GM19324 (cell line): ENCODE measurements at regions not wholly inside any gene's neighbourhood (a gene's known extent, or its start where the extent isn't known, plus 50 kb on each side); places are given as distances from the start of the nearest gene placed in this dataset.

Experiments used
- ATAC-seq: cut with Tn5 transposase; IDR thresholded peaks from one replicate; pipeline ENCODE4 v1.9.1; 2021; ENCODE audit warnings: mild to moderate bottlenecking, moderate library complexity; ENCODE audit not compliant: unreplicated experiment, low FRiP score

DNA sequence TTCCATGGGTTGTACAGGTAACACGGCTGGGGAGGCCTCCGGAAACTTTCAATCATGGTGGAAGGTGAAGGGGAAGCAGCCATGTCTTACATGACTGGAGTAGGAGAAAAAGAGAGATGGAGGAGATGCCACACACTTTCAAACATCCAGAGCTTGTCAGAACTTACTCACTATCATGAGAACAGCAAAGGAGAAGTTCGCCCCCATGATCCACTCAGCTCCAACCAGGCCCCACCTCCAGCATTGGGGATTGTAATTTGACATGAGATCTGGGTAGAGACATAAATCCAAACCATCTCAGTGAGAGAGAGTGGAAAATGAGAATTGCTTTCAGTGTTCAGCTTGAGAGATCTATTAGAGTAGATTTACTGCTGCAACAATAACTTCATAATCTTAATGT lies 210.9 kb downstream of the NDFIP2 start:
- ATAC-seq, result no peak

GRCh38 chr13:79688741-79689140 lies 207.8 kb downstream of the NDFIP2 start:
- ATAC-seq, result no peak

DNA sequence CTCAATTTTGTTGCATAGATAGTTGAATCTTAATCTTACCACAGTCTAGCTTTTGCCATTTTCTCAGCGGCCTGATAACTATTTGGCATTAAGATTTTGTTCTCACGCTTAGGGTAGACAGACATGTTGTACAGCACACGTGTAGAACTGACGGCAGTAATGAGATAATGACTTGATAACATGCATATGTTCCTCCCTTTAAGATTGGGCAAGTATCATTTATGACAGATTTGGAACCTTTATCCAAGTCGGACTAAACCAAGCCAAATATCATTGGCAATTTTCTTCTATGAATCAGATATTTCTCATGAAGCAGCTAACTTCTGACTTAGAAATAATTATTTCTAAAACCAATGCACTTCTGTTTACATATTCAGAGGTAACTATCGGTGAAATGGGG lies 205.5 kb downstream of the NDFIP2 start:
- ATAC-seq, result no peak

DNA sequence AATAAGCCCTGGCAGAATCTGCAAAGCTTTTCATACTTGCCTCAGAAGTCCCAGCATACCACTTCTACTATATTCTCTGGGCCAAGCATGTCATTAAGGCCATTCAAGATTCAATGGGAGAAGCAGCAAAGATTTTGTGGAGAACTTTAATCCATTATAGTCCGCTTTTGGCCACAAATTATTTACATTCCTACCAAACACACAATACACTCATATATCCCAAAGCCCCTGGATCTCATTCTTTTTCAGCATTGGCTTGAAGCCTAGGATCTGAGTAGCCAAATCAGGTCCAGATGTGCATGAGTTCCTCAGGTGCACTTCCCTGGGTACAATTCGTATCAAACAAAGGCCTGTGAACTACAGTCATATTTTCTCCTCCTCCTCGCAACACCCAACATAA lies 203.4 kb downstream of the NDFIP2 start:
- no peak for ATAC-seq

GRCh38 chr13:79682164-79682563 lies 201.2 kb downstream of the NDFIP2 start:
- no peak for ATAC-seq

DNA sequence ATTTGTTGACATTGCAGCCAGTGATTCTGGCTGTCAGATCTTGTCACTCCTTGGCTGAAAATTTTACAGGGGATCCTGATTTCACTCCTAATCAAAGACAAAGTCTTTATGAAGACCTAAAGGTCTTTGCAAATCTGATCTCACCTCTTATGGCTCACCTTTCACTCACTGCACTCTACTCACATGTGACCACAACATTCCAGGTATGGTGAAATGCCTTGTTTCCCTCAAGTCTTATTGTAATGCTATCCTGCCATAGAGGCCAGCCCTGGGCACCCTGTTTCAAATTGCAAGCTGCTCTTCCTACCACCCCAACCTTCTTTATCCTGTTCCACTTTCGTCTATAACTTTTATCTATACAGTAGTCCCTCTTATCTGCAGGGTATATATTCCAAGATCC lies 200.1 kb downstream of the NDFIP2 start:
- ATAC-seq, result no peak

GRCh38 chr13:79680485-79680884 lies 199.5 kb downstream of the NDFIP2 start:
- ATAC-seq, result no peak

DNA sequence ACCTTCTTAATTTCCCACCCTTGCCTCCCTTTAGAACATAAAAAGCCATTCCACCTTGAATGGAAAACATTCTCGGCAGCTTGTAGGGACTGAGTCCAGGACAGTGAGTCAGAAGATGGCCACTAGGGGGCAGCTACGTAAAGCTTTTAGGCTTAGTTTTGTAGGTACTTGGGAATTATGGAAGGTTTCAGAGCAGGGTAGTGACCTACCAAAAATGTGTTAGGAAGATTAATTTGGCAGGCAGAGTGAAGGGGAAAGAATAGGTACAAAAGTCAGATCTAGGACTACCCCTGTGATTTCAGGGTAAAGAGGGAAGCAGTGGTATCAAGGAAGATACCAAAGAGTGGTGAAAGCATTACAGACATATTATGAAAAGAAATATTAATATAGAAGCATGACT lies 198.4 kb downstream of the NDFIP2 start:
- peak; percentile 59 for ATAC-seq

DNA sequence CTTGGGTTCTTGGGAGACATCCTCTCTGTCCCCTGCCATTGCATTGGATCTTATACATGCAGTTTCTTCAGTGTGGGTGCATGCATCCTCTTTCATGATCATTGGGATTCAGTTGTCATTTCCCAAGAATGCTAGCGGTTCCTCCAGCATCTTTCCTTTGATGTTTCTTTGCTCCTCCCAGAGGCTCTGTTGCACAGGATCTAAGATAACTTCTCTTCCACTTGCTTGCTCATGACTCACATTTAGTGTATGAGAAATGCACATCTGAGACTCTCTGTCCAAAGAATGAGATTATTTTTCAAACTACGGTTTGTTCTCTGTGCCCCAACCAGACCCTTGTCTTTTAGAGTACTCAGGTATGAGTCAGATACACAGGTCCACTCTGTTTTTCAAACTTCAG lies 197.1 kb downstream of the NDFIP2 start:
- no peak for ATAC-seq

- ATAC-seq, result no peak
Observed at GRCh38 chr13:79675931-79676660, 195.1 kb downstream of the NDFIP2 start.

GRCh38 chr13:79674765-79675515 lies 194.0 kb downstream of the NDFIP2 start:
- ATAC-seq, result no peak

GRCh38 chr13:79673993-79674377 lies 193.0 kb downstream of the NDFIP2 start:
- ATAC-seq, result no peak

GRCh38 chr13:79673310-79673992 lies 192.5 kb downstream of the NDFIP2 start:
- ATAC-seq, result no peak

GRCh38 chr13:79671420-79671819 lies 190.5 kb downstream of the NDFIP2 start:
- ATAC-seq, result no peak

- no peak for ATAC-seq
Observed at GRCh38 chr13:79668201-79668752, 187.3 kb downstream of the NDFIP2 start.

GRCh38 chr13:79667771-79668170 lies 186.8 kb downstream of the NDFIP2 start:
- no peak for ATAC-seq

GRCh38 chr13:79663977-79664636 lies 183.2 kb downstream of the NDFIP2 start:
- ATAC-seq, result no peak

- no peak for ATAC-seq
Observed at GRCh38 chr13:79663435-79663834, 182.5 kb downstream of the NDFIP2 start.

- no peak for ATAC-seq
Observed at GRCh38 chr13:79662882-79663281, 181.9 kb downstream of the NDFIP2 start.

- ATAC-seq, result no peak
Observed at GRCh38 chr13:79660361-79660760, 179.4 kb downstream of the NDFIP2 start.

- no peak for ATAC-seq
Observed at GRCh38 chr13:79659121-79659521, 178.2 kb downstream of the NDFIP2 start.
